Smooth muscle cell (in vitro differentiated cells): ENCODE measurements at regions not wholly inside any gene's neighbourhood (a gene's known extent, or its start where the extent isn't known, plus 50 kb on each side); places are given as distances from the start of the nearest gene placed in this dataset.

Experiments
- DNase-seq: peaks from one replicate; lab custom pipeline; 2025; ENCODE audit not compliant: unreplicated experiment; lab: John Stamatoyannopoulos, UW
- H2AFZ ChIP-seq: fragments of 200-600 bp; sonication (generic); 2 replicates; pipeline ENCODE4 v1.6.0; 2016; ENCODE audit warnings: antibody characterized with exemption, low read depth, mild to moderate bottlenecking
- H3F3A ChIP-seq: fragments of 200-600 bp; sonication (generic); 2 replicates; pipeline ENCODE4 v1.6.0; 2017; ENCODE audit warnings: antibody characterized with exemption, low read depth
- H3K27ac ChIP-seq: fragments of 200-600 bp; sonication (generic); 2 replicates; pipeline ENCODE4 v1.5.1; 2016; ENCODE audit warnings: low read depth, mild to moderate bottlenecking
- H3K27me3 ChIP-seq: fragments of 200-600 bp; sonication (generic); 2 replicates; pipeline ENCODE4 v1.6.1; 2016; ENCODE audit warnings: low read depth, mild to moderate bottlenecking
- H3K36me3 ChIP-seq: fragments of 200-600 bp; sonication (generic); 2 replicates; pipeline ENCODE4 v1.5.1; 2016; ENCODE audit warnings: low read depth
- H3K4me1 ChIP-seq: fragments of 200-600 bp; sonication (generic); 2 replicates; pipeline ENCODE4 v1.5.1; 2016; ENCODE audit warnings: low read depth
- H3K4me2 ChIP-seq: fragments of 200-600 bp; sonication (generic); 2 replicates; pipeline ENCODE4 v1.6.0; 2016; ENCODE audit warnings: mild to moderate bottlenecking
- H3K4me3 ChIP-seq: fragments of 200-600 bp; sonication (generic); 2 replicates; pipeline ENCODE4 v1.5.1; 2016; ENCODE audit warnings: mild to moderate bottlenecking
- H3K79me2 ChIP-seq: fragments of 200-600 bp; sonication (generic); 2 replicates; pipeline ENCODE4 v1.6.0; 2016; ENCODE audit warnings: low read depth, mild to moderate bottlenecking
- H3K9ac ChIP-seq: fragments of 200-600 bp; sonication (generic); 2 replicates; pipeline ENCODE4 v1.6.0; 2016; ENCODE audit warnings: low read depth
- H3K9me3 ChIP-seq: fragments of 200-600 bp; sonication (generic); replicated peaks from 2 replicates; pipeline ENCODE4 v1.5.1; 2016; ENCODE audit warnings: low read depth
- H4K20me1 ChIP-seq: fragments of 200-600 bp; sonication (generic); 2 replicates; pipeline ENCODE4 v1.6.0; 2016; ENCODE audit warnings: low read depth
- WGBS: methylation state at CpG from one replicate; pipeline ENCODE4 v1.1.7; 2016; ENCODE audit warnings: low lambda C conversion rate; 5-methylcytosine and 5-hydroxymethylcytosine counted together
- TF ChIP-seq, protein P1 (sequence below): fragments of 200-600 bp; sonication (generic); IDR thresholded peaks from 2 replicates; pipeline ENCODE4 v1.5.1; 2017; ENCODE audit warnings: borderline replicate concordance, mild to moderate bottlenecking, antibody characterized with exemption; ENCODE audit not compliant: insufficient read depth, poor library complexity, severe bottlenecking

DNA sequence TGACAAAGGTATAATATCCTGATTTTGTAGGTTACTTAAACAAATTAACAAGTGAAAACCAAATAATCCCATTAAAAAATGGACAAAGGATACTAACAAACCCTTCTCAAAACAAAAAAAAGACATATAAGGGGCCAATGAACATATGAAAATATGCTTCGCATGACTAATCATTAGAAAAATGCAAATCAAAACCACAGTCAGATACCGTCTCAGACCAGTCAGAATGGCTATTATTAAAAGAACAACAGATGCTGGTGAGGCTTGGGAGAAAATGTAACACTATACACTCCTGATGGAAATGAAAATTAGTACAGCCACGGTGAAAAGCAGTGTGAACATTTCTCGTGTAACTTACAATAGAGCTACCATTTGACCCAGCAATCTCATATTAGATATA, 1542.2 kb upstream of the CDH9 start:
- Histone ChIP-seq H3K4me1 (no peaks in the 10 kb centered on the region), H3K9me3 (no peaks in the 10 kb centered on the region), H3K9ac (no peak overlapping the region), H3K4me2 (peak overlapping the region; percentile 18), H3K4me3 (no peak overlapping the region), H2AFZ (no peak overlapping the region), H3K79me2 (no peaks in the 10 kb centered on the region), H3K27ac (no peak overlapping the region), H3F3A (no peaks in the 10 kb centered on the region), H4K20me1 (no peaks in the 10 kb centered on the region), H3K27me3 (no peaks in the 10 kb centered on the region), H3K36me3 (no peaks in the 10 kb centered on the region)
- no peak for DNase-seq
- WGBS: 61% methylated on average over 4 of the region's 4 CpGs
- TF ChIP-seq, protein P1, sequence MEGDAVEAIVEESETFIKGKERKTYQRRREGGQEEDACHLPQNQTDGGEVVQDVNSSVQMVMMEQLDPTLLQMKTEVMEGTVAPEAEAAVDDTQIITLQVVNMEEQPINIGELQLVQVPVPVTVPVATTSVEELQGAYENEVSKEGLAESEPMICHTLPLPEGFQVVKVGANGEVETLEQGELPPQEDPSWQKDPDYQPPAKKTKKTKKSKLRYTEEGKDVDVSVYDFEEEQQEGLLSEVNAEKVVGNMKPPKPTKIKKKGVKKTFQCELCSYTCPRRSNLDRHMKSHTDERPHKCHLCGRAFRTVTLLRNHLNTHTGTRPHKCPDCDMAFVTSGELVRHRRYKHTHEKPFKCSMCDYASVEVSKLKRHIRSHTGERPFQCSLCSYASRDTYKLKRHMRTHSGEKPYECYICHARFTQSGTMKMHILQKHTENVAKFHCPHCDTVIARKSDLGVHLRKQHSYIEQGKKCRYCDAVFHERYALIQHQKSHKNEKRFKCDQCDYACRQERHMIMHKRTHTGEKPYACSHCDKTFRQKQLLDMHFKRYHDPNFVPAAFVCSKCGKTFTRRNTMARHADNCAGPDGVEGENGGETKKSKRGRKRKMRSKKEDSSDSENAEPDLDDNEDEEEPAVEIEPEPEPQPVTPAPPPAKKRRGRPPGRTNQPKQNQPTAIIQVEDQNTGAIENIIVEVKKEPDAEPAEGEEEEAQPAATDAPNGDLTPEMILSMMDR: no peak

DNA sequence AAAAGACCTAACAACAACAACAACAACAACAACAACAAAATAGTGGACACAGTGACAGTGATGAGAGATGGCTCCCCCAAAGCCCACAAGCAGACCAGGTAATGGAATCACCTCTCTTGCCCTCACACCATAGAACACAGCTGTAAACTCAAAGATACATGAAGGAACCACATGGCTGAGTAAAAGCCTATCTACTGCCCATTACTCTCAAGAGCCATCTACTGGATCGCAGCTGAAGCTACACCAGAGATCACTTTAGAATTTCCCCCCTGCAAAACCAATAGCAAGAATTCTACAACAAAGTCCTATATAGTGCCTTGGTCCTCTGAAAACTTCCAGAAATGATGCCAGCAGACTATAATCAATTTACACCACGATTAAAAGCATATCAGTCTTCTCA, 1537.6 kb upstream of the CDH9 start:
- no peak for DNase-seq
- no peaks in the 10 kb centered on the region for H3K36me3 ChIP-seq

DNA sequence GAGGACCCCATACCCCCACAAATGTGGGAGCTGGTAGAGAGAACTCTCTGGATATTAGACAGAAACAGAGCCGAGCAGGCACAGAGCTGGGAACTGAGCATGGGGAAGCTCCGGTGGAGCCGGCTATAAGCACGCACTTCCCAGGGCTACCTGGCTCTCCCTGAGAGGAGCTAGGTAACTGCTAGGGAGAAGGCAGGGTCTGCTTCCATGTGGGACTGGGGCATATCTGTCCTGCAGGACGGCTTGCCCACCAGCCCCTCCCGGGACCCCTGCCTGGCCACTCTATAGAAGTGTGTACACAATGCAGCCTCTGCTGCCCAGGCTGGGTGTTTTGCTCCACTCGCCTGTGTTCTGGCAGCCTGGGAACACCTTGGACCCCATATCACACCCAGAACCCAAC, 1537.0 kb upstream of the CDH9 start:
- Histone ChIP-seq H3K4me1 (no peaks in the 10 kb centered on the region), H3F3A (no peaks in the 10 kb centered on the region), H2AFZ (no peak overlapping the region), H3K27me3 (no peaks in the 10 kb centered on the region), H3K27ac (no peak overlapping the region), H3K79me2 (no peaks in the 10 kb centered on the region), H3K9ac (no peak overlapping the region), H3K4me2 (no peak overlapping the region), H3K36me3 (no peaks in the 10 kb centered on the region), H4K20me1 (no peaks in the 10 kb centered on the region), H3K4me3 (no peak overlapping the region), H3K9me3 (no peaks in the 10 kb centered on the region)
- WGBS: 96% methylated on average over 7 of the region's 7 CpGs
- TF ChIP-seq, protein P1: no peak
- DNase-seq: no peak

More for the DNA sequence above, 1537.6 kb upstream of the CDH9 start:
- no peaks in the 10 kb centered on the region for H3K27me3 ChIP-seq
- TF ChIP-seq, protein P1: peak; percentile 27
- no peaks in the 10 kb centered on the region for H3K79me2 ChIP-seq
- no peaks in the 10 kb centered on the region for H3K4me1 ChIP-seq
- H3K27ac ChIP-seq: no peak overlapping the region
- no peak overlapping the region for H3K4me2 ChIP-seq
- 39% methylated on average over 2 of the region's 2 CpGs for WGBS
- no peak overlapping the region for H3K4me3 ChIP-seq
- no peaks in the 10 kb centered on the region for H3K9me3 ChIP-seq
- no peak overlapping the region for H3K9ac ChIP-seq
- no peaks in the 10 kb centered on the region for H4K20me1 ChIP-seq
- no peak overlapping the region for H2AFZ ChIP-seq
- no peaks in the 10 kb centered on the region for H3F3A ChIP-seq

DNA sequence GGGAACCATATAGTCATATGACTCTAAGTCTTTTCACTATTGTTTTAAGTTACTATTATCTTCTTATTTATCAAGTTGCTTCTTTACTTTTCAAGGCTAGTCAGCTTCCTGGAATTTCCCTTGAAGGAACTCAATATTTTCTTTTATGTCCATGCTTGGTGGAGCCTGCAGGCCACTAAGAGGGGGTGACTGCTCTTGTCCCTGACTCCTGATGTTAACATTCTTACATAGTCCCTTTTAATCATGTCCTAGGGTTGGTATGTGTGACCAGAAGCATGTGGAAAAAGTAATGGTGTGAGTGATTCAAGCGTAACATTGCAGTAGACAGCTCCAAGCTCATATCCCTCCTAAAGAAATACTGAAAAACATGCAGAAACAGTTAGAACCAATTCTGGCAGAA, 1536.2 kb upstream of the CDH9 start:
- no peaks in the 10 kb centered on the region for H3K9me3 ChIP-seq
- H3K79me2 ChIP-seq: no peaks in the 10 kb centered on the region
- H3F3A ChIP-seq: no peaks in the 10 kb centered on the region
- no peak for DNase-seq
- H3K4me1 ChIP-seq: no peaks in the 10 kb centered on the region
- TF ChIP-seq, protein P1: no peak
- H3K4me3 ChIP-seq: no peak overlapping the region
- H3K27ac ChIP-seq: no peak overlapping the region
- no peak overlapping the region for H3K4me2 ChIP-seq
- H2AFZ ChIP-seq: no peak overlapping the region
- WGBS: 75% methylated on average over 1 of the region's 1 CpG
- no peak overlapping the region for H3K9ac ChIP-seq
- no peaks in the 10 kb centered on the region for H4K20me1 ChIP-seq
- no peaks in the 10 kb centered on the region for H3K36me3 ChIP-seq
- no peaks in the 10 kb centered on the region for H3K27me3 ChIP-seq
